GM18508 (cell line): ENCODE measurements at regions not wholly inside any gene's neighbourhood (a gene's known extent, or its start where the extent isn't known, plus 50 kb on each side); places are given as distances from the start of the nearest gene placed in this dataset.
A peak's percentile ranks its signal among the peaks of the same experiment; 100 is the strongest.

Experiments
- ATAC-seq: cut with Tn5 transposase; IDR thresholded peaks from one replicate; pipeline ENCODE4 v1.9.1; 2021; ENCODE audit warnings: moderate number of reproducible peaks; ENCODE audit not compliant: insufficient read depth, unreplicated experiment

DNA sequence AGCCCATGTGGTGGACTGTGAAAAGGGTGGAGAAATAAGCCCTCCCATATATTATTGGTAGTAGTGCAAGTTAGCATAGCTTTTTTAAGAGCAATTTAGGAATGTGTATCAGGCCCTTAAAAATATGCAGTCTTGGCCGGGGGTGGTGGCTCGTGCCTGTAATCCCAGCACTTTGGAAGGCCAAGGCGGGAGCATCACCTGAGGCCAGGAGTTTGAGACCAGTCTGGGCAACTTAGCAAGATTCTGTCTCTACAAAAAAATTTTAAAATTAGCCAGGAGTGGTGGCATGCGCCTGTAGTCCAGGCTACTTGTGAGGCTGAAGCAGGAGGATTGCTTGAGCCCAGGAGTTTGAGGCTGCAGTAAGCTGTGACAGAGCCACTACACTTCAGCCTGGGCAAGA is 64.2 kb upstream of the BCAT1 start:
- ATAC-seq = no peak

GRCh38 chr12:25009496-25010092 is 60.7 kb upstream of the BCAT1 start:
- no peak for ATAC-seq

DNA sequence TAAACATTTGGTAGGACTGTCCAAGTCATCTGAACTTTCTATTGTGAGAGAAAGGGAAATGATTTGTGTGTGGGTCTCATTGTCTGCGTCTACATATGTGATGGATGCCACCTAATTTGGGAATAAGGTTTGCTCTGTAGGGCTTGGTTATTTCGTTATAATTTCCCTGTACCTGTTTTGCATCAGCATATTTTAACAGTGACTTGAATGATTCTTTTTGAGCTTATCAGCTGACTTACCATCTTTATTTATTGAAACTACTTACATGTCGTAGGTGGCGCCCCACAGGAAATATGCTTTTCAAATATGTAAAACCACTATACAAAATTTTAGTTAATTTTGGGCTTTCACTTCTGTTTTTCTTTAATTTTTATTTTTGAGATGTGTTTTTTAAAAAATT is 56.5 kb upstream of the BCAT1 start:
- peak; percentile 44 for ATAC-seq

GRCh38 chr12:25004447-25004846 is 55.5 kb upstream of the BCAT1 start:
- no peak for ATAC-seq

DNA sequence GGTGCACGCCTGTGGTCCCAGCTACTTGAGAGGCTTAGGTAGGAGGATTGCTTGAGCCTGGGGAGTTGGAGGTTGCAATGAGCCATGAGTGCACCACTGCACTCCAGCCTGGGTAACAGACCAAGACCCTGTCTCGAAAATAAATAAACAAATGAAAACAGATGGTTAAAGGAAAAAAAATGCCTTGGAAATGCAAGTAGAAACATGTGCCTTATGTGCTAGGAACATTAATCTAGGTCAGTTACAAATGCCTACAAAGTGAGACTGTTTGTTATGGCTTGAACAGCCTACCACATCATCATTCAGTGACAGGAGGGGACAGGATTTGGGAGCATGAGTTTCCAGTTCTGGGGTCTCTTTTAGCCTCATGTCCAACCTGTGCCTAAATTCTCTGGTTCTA is 52.4 kb upstream of the BCAT1 start:
- ATAC-seq = no peak
